ENCODE measurements at regions not wholly inside any gene's neighbourhood (a gene's known extent, or its start where the extent isn't known, plus 50 kb on each side); places are given as distances from the start of the nearest gene placed in this dataset.
"Not testable (repeated sequence)": the region's sequence is repeated elsewhere in the genome, so short reads cannot be mapped to it uniquely, and the experiment has no call there.

- DNase-seq (ENCODE audit: low read depth in 3 of 3, low spot score in 2 of 3), result no peak
These were observed 200.1 kb downstream of the KCNJ2 start for GRCh38 chr17:70369391-70369790.

GRCh38 chr17:70370816-70371215, 201.5 kb downstream of the KCNJ2 start:
- DNase-seq (ENCODE audit: low read depth in 3 of 3, low spot score in 2 of 3), result no peak

- DNase-seq (ENCODE audit: low read depth in 3 of 3, low spot score in 2 of 3), result no peak
These were observed 204.0 kb downstream of the KCNJ2 start for GRCh38 chr17:70373369-70373768.

GRCh38 chr17:70374496-70374895, 205.2 kb downstream of the KCNJ2 start:
- no peak for DNase-seq (ENCODE audit: low read depth in 3 of 3, low spot score in 2 of 3)

- no peak for DNase-seq (ENCODE audit: low read depth in 3 of 3, low spot score in 2 of 3)
These were observed 206.1 kb downstream of the KCNJ2 start for GRCh38 chr17:70375406-70375805.

- DNase-seq (ENCODE audit: low read depth in 3 of 3, low spot score in 2 of 3), result no peak
These were observed 206.8 kb downstream of the KCNJ2 start for GRCh38 chr17:70375813-70376770.

GRCh38 chr17:70377654-70378053, 208.3 kb downstream of the KCNJ2 start:
- no peak for DNase-seq (ENCODE audit: low read depth in 3 of 3, low spot score in 2 of 3)

GRCh38 chr17:70378076-70378475, 208.7 kb downstream of the KCNJ2 start:
- DNase-seq (ENCODE audit: low read depth in 3 of 3, low spot score in 2 of 3), result no peak

- DNase-seq (ENCODE audit: low read depth in 3 of 3, low spot score in 2 of 3), result no peak
These were observed 210.6 kb downstream of the KCNJ2 start for GRCh38 chr17:70379945-70380344.

- not testable (repeated sequence) for DNase-seq (ENCODE audit: low read depth in 3 of 3, low spot score in 2 of 3)
These were observed 212.6 kb downstream of the KCNJ2 start for GRCh38 chr17:70381916-70382315.

GRCh38 chr17:70388326-70388725, 219.0 kb downstream of the KCNJ2 start:
- no peak for DNase-seq (ENCODE audit: low read depth in 3 of 3, low spot score in 2 of 3)

- not testable (repeated sequence) for DNase-seq (ENCODE audit: low read depth in 3 of 3, low spot score in 2 of 3)
These were observed 220.0 kb downstream of the KCNJ2 start for GRCh38 chr17:70389232-70389757.

GRCh38 chr17:70390049-70390448, 220.7 kb downstream of the KCNJ2 start:
- no peak for DNase-seq (ENCODE audit: low read depth in 3 of 3, low spot score in 2 of 3)

- no peak for DNase-seq (ENCODE audit: low read depth in 3 of 3, low spot score in 2 of 3)
These were observed 225.3 kb downstream of the KCNJ2 start for GRCh38 chr17:70394473-70395232.

- DNase-seq (ENCODE audit: low read depth in 3 of 3, low spot score in 2 of 3), result no peak
These were observed 236.3 kb downstream of the KCNJ2 start for GRCh38 chr17:70405492-70406220.

GRCh38 chr17:70407506-70407905, 238.2 kb downstream of the KCNJ2 start:
- DNase-seq (ENCODE audit: low read depth in 3 of 3, low spot score in 2 of 3), result no peak

GRCh38 chr17:70408768-70409167, 239.4 kb downstream of the KCNJ2 start:
- DNase-seq (ENCODE audit: low read depth in 3 of 3, low spot score in 2 of 3), result no peak

- DNase-seq (ENCODE audit: low read depth in 3 of 3, low spot score in 2 of 3), result no peak
These were observed 245.0 kb downstream of the KCNJ2 start for GRCh38 chr17:70414300-70414699.

- DNase-seq (ENCODE audit: low read depth in 3 of 3, low spot score in 2 of 3), result no peak
These were observed 251.6 kb downstream of the KCNJ2 start for GRCh38 chr17:70420861-70421445.

GRCh38 chr17:70422862-70423261, 253.5 kb downstream of the KCNJ2 start:
- no peak for DNase-seq (ENCODE audit: low read depth in 3 of 3, low spot score in 2 of 3)
